GM18519 (cell line): ENCODE measurements at regions not wholly inside any gene's neighbourhood (a gene's known extent, or its start where the extent isn't known, plus 50 kb on each side); places are given as distances from the start of the nearest gene placed in this dataset.
"Not testable (repeated sequence)": the region's sequence is repeated elsewhere in the genome, so short reads cannot be mapped to it uniquely, and the experiment has no call there.

Source experiments
- ATAC-seq: cut with Tn5 transposase; IDR thresholded peaks from one replicate; pipeline ENCODE4 v1.9.1; 2021; ENCODE audit warnings: mild to moderate bottlenecking, moderate library complexity; ENCODE audit not compliant: unreplicated experiment, low FRiP score

GRCh38 chr11:19628018-19628417 lies 84.6 kb upstream of the NAV2 start:
- no peak for ATAC-seq

- ATAC-seq = no peak
These were observed 85.1 kb upstream of the NAV2 start for GRCh38 chr11:19627566-19627965.

GRCh38 chr11:19625438-19625837 lies 87.2 kb upstream of the NAV2 start:
- ATAC-seq = no peak

GRCh38 chr11:19617696-19618523 lies 94.7 kb upstream of the NAV2 start:
- no peak for ATAC-seq

GRCh38 chr11:19615341-19616183 lies 97.1 kb upstream of the NAV2 start:
- no peak for ATAC-seq

GRCh38 chr11:19614370-19614940 lies 98.2 kb upstream of the NAV2 start:
- ATAC-seq = no peak

DNA sequence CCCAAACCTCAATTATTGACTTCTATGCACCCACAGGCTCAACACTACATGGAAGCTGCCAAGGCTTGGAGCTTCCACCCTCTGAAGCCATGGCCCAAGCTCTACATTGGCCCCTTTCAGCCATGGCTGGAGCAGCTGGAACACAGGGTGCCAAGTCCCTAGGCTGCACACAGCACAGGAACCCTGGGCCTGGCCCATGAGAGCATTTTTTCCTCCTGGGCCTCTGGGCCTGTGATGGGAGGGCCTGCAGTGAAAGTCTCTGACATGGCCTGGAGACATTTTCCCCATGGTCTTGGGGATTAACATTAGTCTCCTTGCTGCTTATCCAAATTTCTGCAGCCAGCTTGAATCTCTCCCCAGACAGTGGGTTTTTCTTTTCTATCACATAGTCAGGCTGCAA lies 100.6 kb upstream of the NAV2 start:
- ATAC-seq = not testable (repeated sequence)

DNA sequence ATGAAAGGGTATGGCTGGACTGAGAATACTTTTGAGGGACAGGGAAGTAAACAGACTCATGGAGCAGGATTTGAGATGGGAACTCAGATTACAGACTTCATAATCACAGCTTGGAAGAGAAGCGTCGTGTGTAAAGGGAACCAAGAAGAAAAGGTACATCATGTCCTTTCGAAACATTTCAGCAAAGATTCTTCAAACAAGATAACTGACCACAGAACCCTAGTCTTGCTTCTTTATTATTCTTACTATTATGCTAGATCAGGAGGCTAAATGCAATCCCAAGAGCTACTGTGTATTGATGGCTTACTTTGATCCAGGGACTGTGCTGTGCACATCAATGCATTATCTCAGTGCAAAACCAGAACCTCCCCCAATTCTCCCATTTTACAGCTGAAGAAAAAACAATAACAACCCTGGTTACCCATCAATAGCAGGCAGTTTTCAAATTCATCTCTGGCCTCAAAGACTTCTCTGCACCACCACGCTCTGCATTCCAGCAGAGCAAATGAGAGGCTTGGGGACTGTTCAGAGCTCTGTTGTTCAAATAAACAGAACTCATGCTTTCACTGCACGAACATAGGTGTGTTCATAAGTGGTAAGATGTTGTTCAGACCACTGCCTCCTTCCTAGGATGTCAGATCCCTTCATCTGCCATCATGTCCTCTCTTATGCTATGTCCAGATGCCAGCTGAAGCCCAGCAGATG lies 104.8 kb upstream of the NAV2 start:
- no peak for ATAC-seq

- no peak for ATAC-seq
These were observed 105.6 kb upstream of the NAV2 start for GRCh38 chr11:19606856-19607655.

DNA sequence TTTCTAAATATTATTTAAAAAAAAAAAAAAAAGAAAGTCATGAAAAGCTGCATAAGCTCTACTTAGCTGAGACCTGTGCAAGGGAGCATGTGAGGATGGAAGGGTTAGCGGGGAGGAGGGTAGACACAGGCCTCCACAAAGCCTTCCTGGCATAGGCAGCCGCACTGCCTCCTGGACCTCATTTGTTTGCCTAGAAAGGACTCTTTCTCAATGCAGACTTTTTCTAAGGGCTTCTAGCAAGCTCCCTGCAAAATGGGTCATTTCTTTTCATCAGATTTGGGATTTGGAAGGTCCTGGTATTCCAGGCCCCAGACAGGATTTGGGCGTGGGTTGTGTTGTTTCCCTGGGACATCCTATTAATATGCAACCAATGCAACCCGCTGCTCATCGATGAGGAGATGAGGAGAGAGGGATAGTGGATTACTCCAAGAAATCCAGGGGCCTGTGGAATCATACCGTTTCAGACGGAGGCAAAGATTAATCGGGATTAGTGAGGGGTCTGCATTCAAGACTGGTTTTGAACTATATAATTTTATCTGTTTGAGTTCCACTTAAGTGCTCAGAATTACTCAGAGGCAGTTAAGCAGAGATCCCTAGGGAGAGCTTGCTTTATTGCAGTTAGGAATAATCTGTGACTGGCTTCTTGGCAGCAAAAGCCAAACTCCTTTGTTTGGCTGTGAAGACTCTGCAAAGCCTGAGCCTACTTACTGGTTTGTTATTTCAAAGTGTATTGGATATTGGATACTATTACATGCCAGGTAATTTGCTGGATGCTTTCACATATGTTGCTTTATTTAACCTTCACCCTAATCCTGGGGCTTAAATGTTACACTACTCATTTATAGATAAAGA lies 106.9 kb upstream of the NAV2 start:
- ATAC-seq = no peak

GRCh38 chr11:19604679-19605375 lies 107.8 kb upstream of the NAV2 start:
- no peak for ATAC-seq

GRCh38 chr11:19603771-19604170 lies 108.9 kb upstream of the NAV2 start:
- ATAC-seq = no peak

GRCh38 chr11:19602891-19603290 lies 109.7 kb upstream of the NAV2 start:
- no peak for ATAC-seq

- no peak for ATAC-seq
These were observed 110.2 kb upstream of the NAV2 start for GRCh38 chr11:19602406-19602805.

DNA sequence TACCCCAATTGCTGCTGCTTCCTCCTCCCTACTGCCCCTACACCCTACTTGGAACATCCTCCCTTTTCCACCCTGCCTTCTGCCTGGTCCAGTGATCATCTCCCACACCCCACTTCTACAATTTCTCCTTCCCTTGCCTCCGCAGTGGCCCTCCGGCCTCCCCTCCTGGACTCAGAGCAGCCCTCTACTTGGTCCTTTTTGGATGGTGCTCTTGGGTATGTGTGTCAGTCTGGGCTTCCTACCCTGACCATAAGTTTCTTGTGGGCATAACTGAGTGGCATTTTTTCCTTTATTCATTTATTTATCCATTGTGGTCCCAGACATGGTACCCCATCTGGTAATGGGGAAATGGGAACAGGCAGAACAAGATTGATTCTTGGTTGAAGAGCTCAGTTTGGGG lies 111.4 kb upstream of the NAV2 start:
- no peak for ATAC-seq

DNA sequence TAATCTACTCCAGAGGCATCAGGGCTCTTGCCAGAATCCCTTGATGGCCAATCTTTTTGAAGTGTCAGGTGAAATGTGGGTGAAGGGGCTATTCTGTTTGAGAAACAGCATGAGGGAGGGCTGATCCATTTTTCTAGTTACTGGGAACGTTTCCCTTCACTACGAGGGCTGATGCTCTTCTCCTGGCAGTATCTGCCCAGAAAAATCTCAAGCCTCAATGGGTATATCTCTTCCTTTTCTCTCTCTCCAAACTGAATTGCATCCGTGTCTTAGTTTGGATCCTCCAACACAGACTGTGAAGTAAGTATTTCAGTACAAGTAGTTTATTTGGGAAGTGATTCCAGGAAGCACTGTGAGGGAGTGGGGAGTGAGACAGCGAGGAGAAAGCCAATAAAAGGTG lies 113.0 kb upstream of the NAV2 start:
- ATAC-seq = no peak

GRCh38 chr11:19598876-19599486 lies 113.7 kb upstream of the NAV2 start:
- ATAC-seq = no peak

DNA sequence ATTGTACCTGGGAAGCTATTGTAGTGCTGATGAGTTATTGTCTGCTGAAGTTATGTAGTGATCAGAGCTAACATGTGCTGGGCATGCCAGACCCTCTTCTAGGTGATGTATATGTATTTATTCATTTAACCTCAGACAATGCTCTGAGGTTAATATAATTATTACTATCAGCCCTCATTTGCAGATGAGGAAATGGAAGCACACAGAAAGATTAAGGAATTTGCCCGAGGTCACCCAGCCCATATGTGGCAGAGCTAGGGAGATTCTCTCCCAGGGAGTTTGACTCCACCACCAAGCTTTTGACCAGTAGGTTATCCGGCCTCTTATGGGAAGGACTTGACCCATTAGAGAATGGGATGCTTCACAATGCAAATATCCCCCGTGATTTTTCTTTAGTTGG lies 114.2 kb upstream of the NAV2 start:
- no peak for ATAC-seq
